NOMO-1 treated with dmso at 0.1 percent for 144 hours (cell line): ENCODE measurements at regions not wholly inside any gene's neighbourhood (a gene's known extent, or its start where the extent isn't known, plus 50 kb on each side); places are given as distances from the start of the nearest gene placed in this dataset.

ENCODE experiments used
- DNase-seq: peaks from one replicate; lab custom pipeline; 2025; ENCODE audit not compliant: unreplicated experiment; lab: John Stamatoyannopoulos, UW

DNA sequence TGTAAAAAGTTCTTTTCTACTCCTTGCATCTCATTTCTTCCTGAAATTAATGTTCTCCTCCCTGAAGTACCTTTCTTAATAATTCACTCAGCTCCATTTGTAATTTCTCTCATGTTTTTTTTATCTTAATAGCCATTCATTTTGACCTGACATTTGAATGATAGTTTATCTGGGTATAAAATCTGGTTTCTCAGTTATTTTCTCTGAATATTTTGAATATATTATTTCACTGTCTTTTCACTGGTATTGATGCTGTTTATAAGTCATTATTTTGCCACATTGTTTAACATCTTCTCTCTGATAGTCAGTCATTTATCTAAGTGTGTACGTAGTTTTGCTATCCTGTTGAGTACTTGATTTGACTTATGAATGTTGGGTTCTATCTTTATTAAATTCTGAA lies 68.8 kb upstream of the ARHGAP18 start:
- DNase-seq, result no peak

DNA sequence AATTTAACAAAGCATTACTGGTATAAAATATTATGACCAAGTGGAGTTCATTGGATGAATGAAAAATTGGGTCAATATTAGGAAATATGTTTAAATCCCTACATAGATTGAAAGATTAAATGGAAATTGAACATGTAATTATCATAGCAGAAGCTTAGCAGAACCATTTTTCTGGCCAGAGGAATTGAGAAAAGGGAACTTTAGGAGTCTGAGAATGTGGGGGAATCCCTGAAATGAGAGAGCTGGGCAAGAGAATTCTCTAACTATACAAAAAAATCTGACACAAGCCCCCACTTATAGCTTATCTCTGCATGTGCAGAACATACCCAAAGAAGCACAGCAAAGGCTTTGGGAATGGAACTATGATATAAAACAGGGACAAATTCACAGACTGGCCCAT lies 67.4 kb upstream of the ARHGAP18 start:
- DNase-seq, result no peak

DNA sequence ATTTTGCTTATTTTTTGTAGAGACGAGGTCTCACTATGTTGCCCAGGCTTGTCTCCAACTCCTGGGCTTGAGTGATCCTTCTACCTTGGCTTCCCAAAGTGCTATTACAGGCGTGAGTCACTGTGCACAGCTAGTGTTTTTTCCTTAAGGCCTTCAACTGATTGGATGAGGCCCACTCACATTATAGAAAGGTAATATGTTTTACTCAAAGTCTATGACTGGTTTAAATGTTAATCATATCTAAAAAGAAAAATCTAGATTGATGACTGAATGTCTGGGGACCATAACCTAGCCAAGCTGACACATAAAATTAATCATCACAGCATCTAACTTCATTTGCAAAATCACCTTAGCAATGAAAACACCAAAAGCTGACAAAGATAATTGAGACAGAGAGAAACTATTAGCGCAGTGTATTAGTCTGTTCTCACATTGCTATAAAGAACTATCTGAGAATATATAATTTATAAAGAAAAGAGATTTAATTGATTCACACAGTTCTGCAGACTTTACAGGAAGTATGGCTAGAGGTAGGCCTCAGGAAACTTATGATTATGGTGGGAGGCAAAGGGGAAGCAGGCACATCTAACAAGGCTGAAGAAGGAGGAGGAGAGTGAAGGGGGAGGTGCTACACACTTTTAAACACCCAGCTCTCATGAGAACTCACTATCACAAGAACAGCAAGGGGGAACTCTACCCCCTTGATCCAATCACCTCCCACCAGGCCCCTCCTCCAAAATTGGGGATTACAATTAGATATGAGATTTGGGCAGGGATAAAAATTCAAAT lies 66.8 kb upstream of the ARHGAP18 start:
- no peak for DNase-seq

DNA sequence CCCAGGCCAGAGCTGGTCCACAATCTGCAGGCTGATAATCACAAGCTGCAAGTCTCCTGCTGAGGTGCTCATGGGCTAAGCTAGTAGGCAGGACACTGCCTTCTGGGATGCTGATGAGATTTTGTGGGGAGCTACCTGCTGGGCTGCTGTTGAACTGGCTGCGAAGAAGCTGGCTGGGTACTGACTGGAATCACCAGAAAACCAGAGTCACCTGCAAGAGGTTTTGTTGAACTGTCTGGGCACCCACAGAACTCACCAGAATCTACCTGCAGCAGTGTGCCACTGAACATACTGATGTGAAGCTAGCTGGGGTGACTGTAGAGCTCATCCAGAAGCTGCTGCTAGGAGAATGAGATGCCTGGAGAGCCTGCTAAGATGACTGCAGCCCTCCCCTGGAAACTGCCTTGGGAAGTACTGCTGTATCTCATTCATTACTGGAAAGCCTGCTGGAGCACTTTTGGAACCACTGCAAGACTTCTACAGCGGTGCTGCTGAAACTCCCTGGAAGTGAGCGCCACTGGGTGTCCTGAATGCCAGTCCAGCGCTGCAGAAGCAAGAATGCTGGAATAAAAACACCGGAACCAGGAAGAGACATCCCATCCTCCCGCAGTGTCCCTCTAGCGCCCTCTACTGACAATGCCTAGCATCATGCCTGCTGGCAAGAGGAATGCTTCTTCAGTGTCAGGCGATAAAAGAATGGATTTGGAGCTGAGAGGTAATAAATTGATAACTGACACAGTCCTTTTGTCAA lies 64.9 kb upstream of the ARHGAP18 start:
- peak; percentile 41 for DNase-seq

DNA sequence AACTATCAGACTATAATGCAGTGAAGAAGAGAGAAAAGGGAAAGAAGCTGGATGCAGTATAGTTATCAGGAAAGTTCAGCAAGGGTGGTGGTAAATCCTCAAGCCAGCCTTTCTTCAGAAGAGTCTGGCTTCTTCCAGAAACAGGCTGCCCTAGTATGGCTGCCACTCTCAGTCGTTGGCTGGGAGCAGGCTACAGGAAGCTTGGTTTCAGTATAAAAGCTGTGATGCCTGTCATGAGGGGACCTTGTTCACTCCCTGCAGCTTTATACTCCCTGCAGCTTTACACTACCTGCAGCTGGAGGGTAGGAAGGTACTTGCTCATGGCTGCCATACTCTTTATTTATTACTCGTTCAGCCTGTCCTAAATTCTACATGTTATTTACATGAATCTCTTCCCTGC lies 63.3 kb upstream of the ARHGAP18 start:
- no peak for DNase-seq

DNA sequence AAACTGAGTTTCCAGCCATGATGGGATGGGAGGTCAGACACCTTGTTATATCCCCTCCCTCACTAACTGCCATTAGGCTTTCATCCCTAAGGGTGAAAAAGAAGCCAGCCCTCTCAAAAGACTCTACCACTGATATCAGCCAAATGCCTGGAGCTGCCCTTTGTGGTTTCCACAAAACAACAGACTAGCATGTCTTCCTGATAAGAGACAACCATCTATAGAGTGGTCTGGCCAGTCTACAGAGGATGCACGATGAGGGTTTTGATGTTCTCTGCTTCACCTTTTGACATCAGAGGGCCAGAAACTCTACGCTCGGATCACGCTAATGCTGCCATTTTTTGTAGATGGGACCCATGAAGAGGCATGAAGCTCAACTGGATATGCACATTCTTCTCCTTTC lies 61.7 kb upstream of the ARHGAP18 start:
- no peak for DNase-seq

DNA sequence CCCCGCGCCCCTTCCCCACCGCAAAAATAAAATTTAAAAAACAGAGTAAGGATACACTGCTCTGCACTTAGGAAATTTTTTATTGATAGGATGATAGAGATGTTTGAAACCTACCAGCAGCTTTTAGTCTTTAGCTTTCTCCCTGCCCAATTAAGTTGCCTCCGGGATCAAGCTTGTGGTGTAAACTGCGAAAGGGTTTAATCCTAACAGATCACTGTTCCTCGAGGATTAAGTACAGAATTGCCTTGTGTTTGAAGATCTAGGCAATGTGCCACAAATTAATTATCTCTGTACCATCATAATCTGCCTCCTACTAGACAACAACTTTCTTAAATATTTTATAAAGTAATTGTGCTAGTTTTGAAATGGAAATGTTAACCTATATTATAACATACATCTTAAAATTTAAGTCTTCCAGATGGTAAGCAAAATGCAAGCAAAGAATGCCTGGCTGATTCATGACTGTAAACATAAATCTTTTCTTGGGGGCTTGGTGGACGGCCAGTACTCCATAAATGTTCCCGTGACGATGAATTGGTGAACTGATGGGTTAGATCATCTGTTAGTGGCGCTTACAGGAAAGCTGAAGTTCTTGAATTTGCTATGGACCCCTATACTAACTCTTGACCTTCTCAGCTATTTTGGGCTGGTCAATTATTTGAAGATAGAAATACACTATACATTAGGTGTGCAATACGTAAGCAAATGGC lies 58.0 kb upstream of the ARHGAP18 start:
- DNase-seq, result no peak

DNA sequence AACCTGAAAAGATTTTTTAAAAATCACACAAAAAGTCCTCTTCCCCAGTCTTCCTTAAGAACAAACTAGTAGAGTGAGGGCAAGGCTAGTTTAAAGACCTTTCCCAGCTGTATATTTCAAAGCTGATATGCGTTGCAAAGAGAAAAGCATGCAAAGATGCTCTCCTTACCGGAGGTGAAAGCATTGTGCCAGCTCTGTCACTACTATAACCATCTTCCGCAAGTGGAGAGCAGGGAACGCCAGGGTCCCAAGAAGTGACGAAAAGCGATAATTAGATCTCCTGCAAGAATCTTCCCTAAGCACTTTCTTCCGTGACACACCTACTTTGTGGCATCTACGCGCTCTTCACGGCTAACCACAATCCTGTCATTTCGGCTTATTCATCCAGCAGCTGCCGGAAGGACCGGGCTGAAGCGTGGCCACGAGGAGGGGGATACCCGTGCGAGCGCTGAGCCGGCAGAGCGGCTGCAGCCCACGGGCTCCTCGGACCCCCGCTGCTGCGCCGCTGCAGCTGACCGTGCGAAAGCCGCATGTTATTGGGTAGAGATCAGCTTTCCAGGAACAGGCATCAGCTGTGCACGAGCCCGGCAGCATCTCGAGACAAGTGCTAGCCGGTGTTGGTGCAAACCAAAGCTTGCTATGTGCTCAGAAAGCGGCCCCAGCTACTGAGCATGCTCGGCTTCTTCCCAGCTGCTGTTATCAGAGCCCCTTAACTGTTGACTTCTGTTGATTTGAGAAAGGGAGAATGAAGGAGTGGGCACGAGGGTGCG lies 57.2 kb upstream of the ARHGAP18 start:
- DNase-seq, result peak; percentile 14

DNA sequence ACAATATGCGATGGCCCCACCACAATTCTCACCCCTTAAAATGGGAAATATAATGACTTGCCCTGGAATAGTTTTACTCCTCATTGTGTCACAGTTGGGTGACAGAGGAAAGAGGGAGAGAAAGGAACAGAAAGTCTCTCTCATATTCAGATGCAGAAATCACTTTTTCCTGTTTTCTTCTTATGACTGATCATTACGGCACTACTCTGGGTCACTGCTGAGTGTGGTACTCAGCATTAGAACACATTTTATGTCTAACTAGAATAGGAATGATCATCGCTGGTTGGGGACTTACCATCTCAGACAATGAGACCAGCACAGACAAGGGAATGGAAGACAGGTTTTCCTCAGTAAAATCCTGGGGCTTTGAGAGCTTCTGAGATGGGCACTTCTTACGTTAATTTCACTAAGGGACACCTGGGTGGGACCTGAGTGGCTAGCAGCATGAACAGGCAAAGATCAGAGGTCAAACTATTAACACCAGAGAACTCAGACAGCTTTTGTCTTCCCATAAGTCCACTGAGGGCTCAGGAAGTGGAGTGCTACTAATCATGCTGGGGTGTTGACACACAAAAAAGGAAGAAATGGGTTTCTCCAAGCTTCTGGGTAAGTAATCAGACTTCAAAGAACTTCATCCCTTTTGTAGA lies 54.9 kb upstream of the ARHGAP18 start:
- no peak for DNase-seq

DNA sequence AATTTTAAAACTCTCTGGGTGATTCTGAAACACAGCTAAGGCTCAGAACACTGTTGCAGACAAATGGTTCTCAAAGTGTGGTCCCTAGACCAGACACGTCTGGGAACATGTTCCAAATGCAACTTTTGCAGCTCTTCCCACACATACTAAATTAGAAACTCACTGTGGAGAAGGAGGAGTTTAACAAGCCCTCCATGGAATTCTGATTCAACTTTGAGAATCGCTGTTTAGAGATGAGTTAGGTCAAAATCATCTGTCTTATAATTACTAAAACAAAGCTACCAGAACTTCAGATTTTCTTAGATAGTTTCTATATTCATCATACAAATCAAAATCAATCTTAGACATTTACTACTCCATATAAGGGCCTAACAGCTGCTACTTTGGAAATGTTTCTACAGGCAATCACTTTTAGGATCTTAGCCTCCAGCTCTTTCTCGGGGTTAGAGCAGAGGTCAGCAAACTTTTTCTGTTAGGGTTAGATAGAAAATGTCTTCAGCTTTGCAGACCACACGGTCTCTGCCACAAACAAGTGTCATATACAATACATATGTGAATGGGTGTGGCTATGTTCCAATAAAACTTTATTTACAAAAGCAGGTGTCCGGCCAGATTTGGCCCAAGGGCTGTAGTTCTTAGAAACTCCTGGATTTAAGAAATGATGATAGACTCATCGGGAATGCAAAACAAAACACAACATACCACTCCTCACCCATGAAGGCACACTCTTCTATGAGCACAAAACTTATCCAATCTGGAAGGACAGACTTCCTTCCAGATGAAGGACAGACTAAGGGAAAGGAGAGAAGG lies 50.0 kb upstream of the ARHGAP18 start:
- no peak for DNase-seq
